Panc1 (cell line): ENCODE measurements at regions not wholly inside any gene's neighbourhood (a gene's known extent, or its start where the extent isn't known, plus 50 kb on each side); places are given as distances from the start of the nearest gene placed in this dataset.

Experiments used
- CTCF ChIP-seq: fragments of 450-650 bp; IDR thresholded peaks from 2 replicates; pipeline ENCODE4 v1.5.1; 2017; ENCODE audit warnings: mild to moderate bottlenecking
- POLR2AphosphoS5 ChIP-seq: IDR thresholded peaks from 2 replicates; pipeline ENCODE4 v1.6.1; 2012; ENCODE audit warnings: mild to moderate bottlenecking, low read depth, low read length, moderate library complexity
- REST ChIP-seq, 2 experiments: IDR thresholded peaks; 2 replicates each; pipeline ENCODE4 v1.6.1; 2011 to 2012; ENCODE audit warnings: low read depth in 2 of 2, control low read depth in 1 of 2, low read length in 1 of 2, mild to moderate bottlenecking in 1 of 2, moderate library complexity in 1 of 2; ENCODE audit not compliant: insufficient read depth in 1 of 2
- SIN3A ChIP-seq: IDR thresholded peaks from 2 replicates; pipeline ENCODE4 v1.6.1; 2012; ENCODE audit warnings: low read depth, mild to moderate bottlenecking, low read length, moderate library complexity, borderline replicate concordance; ENCODE audit not compliant: insufficient read depth

DNA sequence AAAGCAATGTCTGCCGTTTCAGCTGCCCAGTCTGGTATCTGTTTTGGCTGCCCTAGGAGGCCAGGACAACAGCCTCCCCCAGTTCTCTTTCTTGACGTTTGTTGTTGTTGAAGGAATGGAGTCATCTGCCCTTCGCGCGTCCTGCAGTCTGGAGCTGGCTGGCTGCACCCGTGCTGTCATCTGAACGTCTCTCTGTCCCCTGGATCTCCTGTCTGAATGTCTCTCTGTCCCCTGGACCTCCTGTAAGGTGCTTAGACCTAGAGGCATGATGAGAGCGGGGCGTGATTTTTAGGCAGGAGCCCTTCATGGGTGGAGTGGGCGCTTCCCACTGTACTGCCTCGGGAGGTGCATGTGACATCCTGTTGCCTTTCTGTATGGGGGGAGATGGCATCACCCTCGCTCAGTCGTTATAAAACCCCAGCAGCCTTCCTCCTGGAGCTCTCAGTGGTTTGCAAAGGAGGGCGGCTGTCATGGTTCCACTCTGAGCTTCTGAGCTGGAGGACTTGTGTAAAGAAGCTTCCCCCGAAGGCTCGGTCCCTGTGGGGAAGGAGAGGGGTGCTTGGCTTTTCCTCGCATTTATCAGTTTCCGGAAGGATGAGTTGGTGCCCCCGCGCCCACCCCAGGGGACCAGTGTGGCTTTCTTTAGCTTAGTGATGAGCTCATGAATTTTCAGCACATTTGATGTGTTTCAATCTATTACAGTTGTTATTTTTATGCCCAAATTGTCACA is 49.8 kb upstream of the OLFM1 start:
- TF ChIP-seq CTCF, result no peak
- TF ChIP-seq POLR2AphosphoS5, result no peak
- TF ChIP-seq REST (IDR thresholded peaks at IDR 0.05; ENCODE audit: insufficient read depth in 1 of 2, low read depth in 2 of 2, low read length in 1 of 2), result no peak
- TF ChIP-seq SIN3A, result no peak
